Neural cell (in vitro differentiated cells): ENCODE measurements at regions not wholly inside any gene's neighbourhood (a gene's known extent, or its start where the extent isn't known, plus 50 kb on each side); places are given as distances from the start of the nearest gene placed in this dataset.
A peak's percentile ranks its signal among the peaks of the same experiment; 100 is the strongest.

Source experiments
- EZH2 ChIP-seq: fragments of 200-600, 300-800 bp; shearing (Covaris generic), sonication (generic); IDR thresholded peaks from 2 replicates; pipeline ENCODE4 v1.6.1; 2014; ENCODE audit warnings: antibody characterized with exemption, low read length, borderline replicate concordance, mild to moderate bottlenecking; ENCODE audit not compliant: insufficient read depth, poor library complexity, severe bottlenecking
- POLR2AphosphoS5 ChIP-seq: IDR thresholded peaks from 2 replicates; pipeline ENCODE4 v1.6.1; 2012

DNA sequence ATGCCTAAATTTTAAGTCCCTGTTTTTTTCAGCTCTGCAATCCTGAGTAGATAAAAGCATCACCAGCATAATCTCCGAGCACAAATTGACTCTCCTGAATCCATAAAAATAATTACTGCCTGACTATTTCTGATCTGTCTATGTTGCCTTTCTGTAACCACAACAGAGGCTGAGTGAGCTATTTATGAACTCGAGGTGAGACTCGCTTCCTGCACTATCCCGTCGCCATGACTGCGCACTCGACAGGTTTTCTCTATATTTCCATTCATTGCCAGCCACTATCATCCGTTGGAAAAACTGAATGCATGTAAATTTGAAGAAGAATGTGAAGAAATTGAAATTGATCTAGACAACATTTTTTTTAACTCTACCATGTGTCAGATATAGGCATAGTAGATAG lies 897.2 kb downstream of the ADGRL2 start:
- TF ChIP-seq EZH2 (no peak), POLR2AphosphoS5 (peak; percentile 63)
